Peyer's patch (tissue), 4 donors: ENCODE measurements at regions not wholly inside any gene's neighbourhood (a gene's known extent, or its start where the extent isn't known, plus 50 kb on each side); places are given as distances from the start of the nearest gene placed in this dataset.

Source experiments
- DNase-seq, 3 donors: peaks; one replicate each; pipeline ENCODE4 v3.0.0-alpha.2; 2017 to 2019
- H3K27ac ChIP-seq, 4 donors: fragments of 200-600 bp; sonication (generic); one replicate each; pipeline ENCODE4 v1.5.1; 2016 to 2019
- H3K27me3 ChIP-seq, 2 donors: fragments of 200-600 bp; sonication (generic); one replicate each; pipeline ENCODE4 v1.5.1; 2019
- H3K36me3 ChIP-seq, 3 donors: fragments of 200-600 bp; sonication (generic); one replicate each; pipeline ENCODE4 v1.5.1; 2016 to 2019
- H3K4me1 ChIP-seq, 4 donors: fragments of 200-600 bp; sonication (generic); one replicate each; pipeline ENCODE4 v1.5.1; 2016 to 2019
- H3K4me3 ChIP-seq, 4 donors: fragments of 200-600 bp; sonication (generic); 1 replicate in 3 of 4; 2 replicates in 1 of 4; pipeline ENCODE4 v1.5.1; 2016 to 2019; ENCODE audit warnings: mild to moderate bottlenecking in 1 of 4
- H3K9me3 ChIP-seq, 4 donors: fragments of 200-600 bp; sonication (generic); one replicate each; pipeline ENCODE4 v1.5.1; 2016 to 2019; ENCODE audit warnings: mild to moderate bottlenecking in 1 of 4
- CTCF ChIP-seq, 6 experiments: fragments of 450-650 bp in 4 of 6; fragments of 200-600 bp in 2 of 6; sonication (generic) in 1 of 6; IDR thresholded peaks; one replicate each; pipeline ENCODE4 v1.5.1; 2017 to 2019; ENCODE audit warnings: antibody characterized with exemption in 6 of 6, mild to moderate bottlenecking in 3 of 6, moderate library complexity in 1 of 6
- POLR2A ChIP-seq, 2 donors: fragments of 450-650 bp; IDR thresholded peaks; one replicate each; pipeline ENCODE4 v1.5.1; 2017; ENCODE audit warnings: antibody characterized with exemption in 2 of 2, mild to moderate bottlenecking in 2 of 2, moderate library complexity in 2 of 2

- H3K27ac ChIP-seq = no peak overlapping the region
- no peaks in the 10 kb centered on the region for H3K27me3 ChIP-seq
- no peak overlapping the region for H3K4me3 ChIP-seq
- TF ChIP-seq POLR2A (IDR thresholded peaks at IDR 0.05) (no peak), CTCF (IDR thresholded peaks at IDR 0.05) (no peak)
- no peaks in the 10 kb centered on the region for H3K36me3 ChIP-seq
- DNase-seq = no peak
- no peaks in the 10 kb centered on the region for H3K4me1 ChIP-seq
- no peaks in the 10 kb centered on the region for H3K9me3 ChIP-seq
Measured at GRCh38 chr6:142545147-142545546, 243.3 kb downstream of the ADGRG6 start.

- Histone ChIP-seq H3K4me3 (no peak overlapping the region), H3K36me3 (no peaks in the 10 kb centered on the region), H3K4me1 (no peaks in the 10 kb centered on the region), H3K27ac (no peak overlapping the region), H3K9me3 (no peaks in the 10 kb centered on the region), H3K27me3 (no peaks in the 10 kb centered on the region)
- no peak for TF ChIP-seq POLR2A (IDR thresholded peaks at IDR 0.05)
- no peak for TF ChIP-seq CTCF (IDR thresholded peaks at IDR 0.05)
- no peak for DNase-seq
Measured at GRCh38 chr6:142548566-142548965, 246.8 kb downstream of the ADGRG6 start.

- DNase-seq = no peak
Measured at GRCh38 chr6:142550310-142551063, 248.7 kb downstream of the ADGRG6 start.

GRCh38 chr6:142551274-142551811 is 249.5 kb downstream of the ADGRG6 start:
- no peaks in the 10 kb centered on the region for H3K27me3 ChIP-seq
- no peak overlapping the region for H3K4me3 ChIP-seq
- no peak for TF ChIP-seq CTCF (IDR thresholded peaks at IDR 0.05)
- no peak for TF ChIP-seq POLR2A (IDR thresholded peaks at IDR 0.05)
- H3K27ac ChIP-seq = no peak overlapping the region
- no peaks in the 10 kb centered on the region for H3K4me1 ChIP-seq
- DNase-seq = no peak
- no peaks in the 10 kb centered on the region for H3K9me3 ChIP-seq
- H3K36me3 ChIP-seq = no peaks in the 10 kb centered on the region

More at GRCh38 chr6:142550310-142551063, 248.7 kb downstream of the ADGRG6 start:
- H3K4me1 ChIP-seq = no peaks in the 10 kb centered on the region
- no peak for TF ChIP-seq POLR2A (IDR thresholded peaks at IDR 0.05)
- TF ChIP-seq CTCF (IDR thresholded peaks at IDR 0.05) = no peak
- no peaks in the 10 kb centered on the region for H3K9me3 ChIP-seq
- H3K36me3 ChIP-seq = no peaks in the 10 kb centered on the region
- no peak overlapping the region for H3K27ac ChIP-seq
- H3K27me3 ChIP-seq = no peaks in the 10 kb centered on the region
- H3K4me3 ChIP-seq = no peak overlapping the region

- Histone ChIP-seq H3K4me1 (no peaks in the 10 kb centered on the region), H3K27ac (no peak overlapping the region), H3K4me3 (no peak overlapping the region), H3K27me3 (no peaks in the 10 kb centered on the region), H3K9me3 (no peaks in the 10 kb centered on the region), H3K36me3 (no peaks in the 10 kb centered on the region)
- no peak for DNase-seq
- TF ChIP-seq CTCF (IDR thresholded peaks at IDR 0.05) (no peak), POLR2A (IDR thresholded peaks at IDR 0.05) (no peak)
Measured at GRCh38 chr6:142558786-142559185, 257.0 kb downstream of the ADGRG6 start.
